ENCODE measurements at regions not wholly inside any gene's neighbourhood (a gene's known extent, or its start where the extent isn't known, plus 50 kb on each side); places are given as distances from the start of the nearest gene placed in this dataset.

DNA sequence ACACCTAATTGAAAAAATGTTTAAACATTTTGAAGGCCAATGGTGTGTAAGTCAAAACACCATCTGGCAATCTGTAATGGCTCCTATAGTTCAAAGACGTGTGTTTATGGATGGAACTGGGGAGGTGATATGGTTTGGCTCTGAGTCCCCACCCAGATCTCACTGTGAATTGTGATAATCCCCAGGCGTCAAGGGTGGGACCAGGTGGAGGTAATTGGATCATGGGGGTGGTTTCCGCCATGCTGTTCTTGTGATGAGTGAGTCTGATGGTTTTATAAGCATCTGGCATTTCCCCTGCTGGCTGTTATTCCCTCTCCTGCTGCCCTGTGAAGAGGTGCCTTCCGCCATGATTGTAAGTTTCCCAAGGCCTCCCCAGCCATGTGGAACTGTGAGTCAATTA, 52.2 kb downstream of the ADRA2C start:
- no peak overlapping the region for H3K9ac ChIP-seq
- H3K4me3 ChIP-seq (ENCODE audit: low read depth in 2 of 2, low read length in 1 of 2) = no peak overlapping the region
- no peaks in the 10 kb centered on the region for H3K79me2 ChIP-seq (ENCODE audit: insufficient read depth)
- H3F3A ChIP-seq (replicated peaks; ENCODE audit: insufficient read depth) = no peaks in the 10 kb centered on the region
- no peak overlapping the region for H3K4me2 ChIP-seq
- CTCF ChIA-PET = no interaction called here
- H3K36me3 ChIP-seq (replicated peaks in 1 of 2; ENCODE audit: control insufficient read depth in 1 of 2, insufficient read depth in 2 of 2, low read length in 1 of 2) = no peaks in the 10 kb centered on the region
- no peaks in the 10 kb centered on the region for H3K27me3 ChIP-seq (ENCODE audit: insufficient read depth)
- TF ChIP-seq TCF12 (IDR thresholded peaks at IDR 0.05) = no peak
- TF ChIP-seq FOSL2 (IDR thresholded peaks at IDR 0.05; ENCODE audit: borderline replicate concordance, low read depth) = no peak
- TF ChIP-seq ELF1 (IDR thresholded peaks at IDR 0.05) = no peak
- TF ChIP-seq, protein P1, sequence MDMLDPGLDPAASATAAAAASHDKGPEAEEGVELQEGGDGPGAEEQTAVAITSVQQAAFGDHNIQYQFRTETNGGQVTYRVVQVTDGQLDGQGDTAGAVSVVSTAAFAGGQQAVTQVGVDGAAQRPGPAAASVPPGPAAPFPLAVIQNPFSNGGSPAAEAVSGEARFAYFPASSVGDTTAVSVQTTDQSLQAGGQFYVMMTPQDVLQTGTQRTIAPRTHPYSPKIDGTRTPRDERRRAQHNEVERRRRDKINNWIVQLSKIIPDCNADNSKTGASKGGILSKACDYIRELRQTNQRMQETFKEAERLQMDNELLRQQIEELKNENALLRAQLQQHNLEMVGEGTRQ (IDR thresholded peaks at IDR 0.05; ENCODE audit: borderline replicate concordance, low read depth, low read length) = no peak
- TF ChIP-seq MXI1 (IDR thresholded peaks at IDR 0.05; ENCODE audit: low read depth, low read length) = no peak
- TF ChIP-seq, protein P2, sequence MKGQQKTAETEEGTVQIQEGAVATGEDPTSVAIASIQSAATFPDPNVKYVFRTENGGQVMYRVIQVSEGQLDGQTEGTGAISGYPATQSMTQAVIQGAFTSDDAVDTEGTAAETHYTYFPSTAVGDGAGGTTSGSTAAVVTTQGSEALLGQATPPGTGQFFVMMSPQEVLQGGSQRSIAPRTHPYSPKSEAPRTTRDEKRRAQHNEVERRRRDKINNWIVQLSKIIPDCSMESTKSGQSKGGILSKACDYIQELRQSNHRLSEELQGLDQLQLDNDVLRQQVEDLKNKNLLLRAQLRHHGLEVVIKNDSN (IDR thresholded peaks at IDR 0.05; ENCODE audit: borderline replicate concordance, low read depth) = no peak
- TF ChIP-seq YY1 (IDR thresholded peaks at IDR 0.05; ENCODE audit: low read depth) = no peak
- no peak for TF ChIP-seq FOXJ3 (CRISPR knock-in tag; IDR thresholded peaks at IDR 0.05)
- no peak for TF ChIP-seq TAF1 (IDR thresholded peaks at IDR 0.05; ENCODE audit: borderline replicate concordance, low read depth, low read length)
- TF ChIP-seq, protein P3, sequence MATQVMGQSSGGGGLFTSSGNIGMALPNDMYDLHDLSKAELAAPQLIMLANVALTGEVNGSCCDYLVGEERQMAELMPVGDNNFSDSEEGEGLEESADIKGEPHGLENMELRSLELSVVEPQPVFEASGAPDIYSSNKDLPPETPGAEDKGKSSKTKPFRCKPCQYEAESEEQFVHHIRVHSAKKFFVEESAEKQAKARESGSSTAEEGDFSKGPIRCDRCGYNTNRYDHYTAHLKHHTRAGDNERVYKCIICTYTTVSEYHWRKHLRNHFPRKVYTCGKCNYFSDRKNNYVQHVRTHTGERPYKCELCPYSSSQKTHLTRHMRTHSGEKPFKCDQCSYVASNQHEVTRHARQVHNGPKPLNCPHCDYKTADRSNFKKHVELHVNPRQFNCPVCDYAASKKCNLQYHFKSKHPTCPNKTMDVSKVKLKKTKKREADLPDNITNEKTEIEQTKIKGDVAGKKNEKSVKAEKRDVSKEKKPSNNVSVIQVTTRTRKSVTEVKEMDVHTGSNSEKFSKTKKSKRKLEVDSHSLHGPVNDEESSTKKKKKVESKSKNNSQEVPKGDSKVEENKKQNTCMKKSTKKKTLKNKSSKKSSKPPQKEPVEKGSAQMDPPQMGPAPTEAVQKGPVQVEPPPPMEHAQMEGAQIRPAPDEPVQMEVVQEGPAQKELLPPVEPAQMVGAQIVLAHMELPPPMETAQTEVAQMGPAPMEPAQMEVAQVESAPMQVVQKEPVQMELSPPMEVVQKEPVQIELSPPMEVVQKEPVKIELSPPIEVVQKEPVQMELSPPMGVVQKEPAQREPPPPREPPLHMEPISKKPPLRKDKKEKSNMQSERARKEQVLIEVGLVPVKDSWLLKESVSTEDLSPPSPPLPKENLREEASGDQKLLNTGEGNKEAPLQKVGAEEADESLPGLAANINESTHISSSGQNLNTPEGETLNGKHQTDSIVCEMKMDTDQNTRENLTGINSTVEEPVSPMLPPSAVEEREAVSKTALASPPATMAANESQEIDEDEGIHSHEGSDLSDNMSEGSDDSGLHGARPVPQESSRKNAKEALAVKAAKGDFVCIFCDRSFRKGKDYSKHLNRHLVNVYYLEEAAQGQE (IDR thresholded peaks at IDR 0.05; ENCODE audit: low read depth, low read length) = no peak
- no peak for TF ChIP-seq TEAD4 (IDR thresholded peaks at IDR 0.05; ENCODE audit: borderline replicate concordance, insufficient read depth)
- TF ChIP-seq GABPA (IDR thresholded peaks at IDR 0.05; ENCODE audit: low read depth) = no peak
- no peak for TF ChIP-seq RCOR1 (IDR thresholded peaks at IDR 0.05; ENCODE audit: low read length)
- TF ChIP-seq CHD2 (IDR thresholded peaks at IDR 0.05; ENCODE audit: low read length, partially characterized antibody) = no peak
- TF ChIP-seq EZH2phosphoT487 (IDR thresholded peaks at IDR 0.05; ENCODE audit: borderline replicate concordance, low read depth) = no peak
- TF ChIP-seq, protein P4, sequence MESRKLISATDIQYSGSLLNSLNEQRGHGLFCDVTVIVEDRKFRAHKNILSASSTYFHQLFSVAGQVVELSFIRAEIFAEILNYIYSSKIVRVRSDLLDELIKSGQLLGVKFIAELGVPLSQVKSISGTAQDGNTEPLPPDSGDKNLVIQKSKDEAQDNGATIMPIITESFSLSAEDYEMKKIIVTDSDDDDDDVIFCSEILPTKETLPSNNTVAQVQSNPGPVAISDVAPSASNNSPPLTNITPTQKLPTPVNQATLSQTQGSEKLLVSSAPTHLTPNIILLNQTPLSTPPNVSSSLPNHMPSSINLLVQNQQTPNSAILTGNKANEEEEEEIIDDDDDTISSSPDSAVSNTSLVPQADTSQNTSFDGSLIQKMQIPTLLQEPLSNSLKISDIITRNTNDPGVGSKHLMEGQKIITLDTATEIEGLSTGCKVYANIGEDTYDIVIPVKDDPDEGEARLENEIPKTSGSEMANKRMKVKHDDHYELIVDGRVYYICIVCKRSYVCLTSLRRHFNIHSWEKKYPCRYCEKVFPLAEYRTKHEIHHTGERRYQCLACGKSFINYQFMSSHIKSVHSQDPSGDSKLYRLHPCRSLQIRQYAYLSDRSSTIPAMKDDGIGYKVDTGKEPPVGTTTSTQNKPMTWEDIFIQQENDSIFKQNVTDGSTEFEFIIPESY (IDR thresholded peaks at IDR 0.05; ENCODE audit: borderline replicate concordance, low read depth) = no peak
- TF ChIP-seq, protein P5, sequence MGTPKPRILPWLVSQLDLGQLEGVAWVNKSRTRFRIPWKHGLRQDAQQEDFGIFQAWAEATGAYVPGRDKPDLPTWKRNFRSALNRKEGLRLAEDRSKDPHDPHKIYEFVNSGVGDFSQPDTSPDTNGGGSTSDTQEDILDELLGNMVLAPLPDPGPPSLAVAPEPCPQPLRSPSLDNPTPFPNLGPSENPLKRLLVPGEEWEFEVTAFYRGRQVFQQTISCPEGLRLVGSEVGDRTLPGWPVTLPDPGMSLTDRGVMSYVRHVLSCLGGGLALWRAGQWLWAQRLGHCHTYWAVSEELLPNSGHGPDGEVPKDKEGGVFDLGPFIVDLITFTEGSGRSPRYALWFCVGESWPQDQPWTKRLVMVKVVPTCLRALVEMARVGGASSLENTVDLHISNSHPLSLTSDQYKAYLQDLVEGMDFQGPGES (IDR thresholded peaks at IDR 0.05; ENCODE audit: low read depth, low read length) = no peak
- TF ChIP-seq, protein P6, sequence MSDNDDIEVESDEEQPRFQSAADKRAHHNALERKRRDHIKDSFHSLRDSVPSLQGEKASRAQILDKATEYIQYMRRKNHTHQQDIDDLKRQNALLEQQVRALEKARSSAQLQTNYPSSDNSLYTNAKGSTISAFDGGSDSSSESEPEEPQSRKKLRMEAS (IDR thresholded peaks at IDR 0.05; ENCODE audit: low read depth) = no peak
- H4K20me1 ChIP-seq (ENCODE audit: insufficient read depth) = no peaks in the 10 kb centered on the region
- POLR2A ChIA-PET = no interaction called here
- no peak for DNase-seq
- no peaks in the 10 kb centered on the region for H3K9me2 ChIP-seq
- H3K9me3 ChIP-seq = no peaks in the 10 kb centered on the region
- 46% methylated on average over 4 of the region's 4 CpGs for WGBS (ENCODE audit: low lambda C conversion rate)
- H3K27ac ChIP-seq (ENCODE audit: low read depth in 2 of 2, low read length in 1 of 2) = no peak overlapping the region
- H3K4me1 ChIP-seq (ENCODE audit: control insufficient read depth in 1 of 2, insufficient read depth in 2 of 2, low read depth in 1 of 2, low read length in 1 of 2) = peaks cover 0 to 8% of the 10 kb centered on the region in 2 experiments; a peak in 1 of 4 replicates
- H2AFZ ChIP-seq (ENCODE audit: low read depth) = no peak overlapping the region
